ENCODE measurements at regions not wholly inside any gene's neighbourhood (a gene's known extent, or its start where the extent isn't known, plus 50 kb on each side); places are given as distances from the start of the nearest gene placed in this dataset.

DNA sequence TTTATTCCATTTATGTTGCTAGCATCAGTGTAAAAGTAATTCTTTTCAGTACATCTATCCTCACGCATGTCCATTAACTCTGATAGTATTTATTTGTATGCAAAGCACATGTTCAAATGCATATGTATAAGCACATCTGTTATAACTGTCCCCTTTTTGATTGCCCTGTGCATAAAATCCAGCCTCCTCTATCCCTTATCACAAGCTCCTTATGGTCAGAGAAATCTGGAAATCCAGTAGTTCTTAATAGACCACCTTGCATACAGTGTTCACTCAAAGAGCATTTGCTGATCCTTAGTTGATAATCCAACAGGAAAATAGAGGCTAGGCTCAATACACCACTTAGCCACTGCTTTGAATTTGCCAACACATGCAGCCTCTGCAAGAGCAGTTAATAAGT lies 443.5 kb downstream of the AASDHPPT start (continued):
- TF ChIP-seq, protein P1, sequence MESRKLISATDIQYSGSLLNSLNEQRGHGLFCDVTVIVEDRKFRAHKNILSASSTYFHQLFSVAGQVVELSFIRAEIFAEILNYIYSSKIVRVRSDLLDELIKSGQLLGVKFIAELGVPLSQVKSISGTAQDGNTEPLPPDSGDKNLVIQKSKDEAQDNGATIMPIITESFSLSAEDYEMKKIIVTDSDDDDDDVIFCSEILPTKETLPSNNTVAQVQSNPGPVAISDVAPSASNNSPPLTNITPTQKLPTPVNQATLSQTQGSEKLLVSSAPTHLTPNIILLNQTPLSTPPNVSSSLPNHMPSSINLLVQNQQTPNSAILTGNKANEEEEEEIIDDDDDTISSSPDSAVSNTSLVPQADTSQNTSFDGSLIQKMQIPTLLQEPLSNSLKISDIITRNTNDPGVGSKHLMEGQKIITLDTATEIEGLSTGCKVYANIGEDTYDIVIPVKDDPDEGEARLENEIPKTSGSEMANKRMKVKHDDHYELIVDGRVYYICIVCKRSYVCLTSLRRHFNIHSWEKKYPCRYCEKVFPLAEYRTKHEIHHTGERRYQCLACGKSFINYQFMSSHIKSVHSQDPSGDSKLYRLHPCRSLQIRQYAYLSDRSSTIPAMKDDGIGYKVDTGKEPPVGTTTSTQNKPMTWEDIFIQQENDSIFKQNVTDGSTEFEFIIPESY (IDR thresholded peaks at IDR 0.05; ENCODE audit: extremely low read depth, insufficient replicate concordance, low read length) = no peak
- TF ChIP-seq POLR2A (IDR thresholded peaks at IDR 0.05; ENCODE audit: borderline replicate concordance, extremely low read depth, insufficient read depth, insufficient read length) (no peak), POLR2AphosphoS5 (IDR thresholded peaks at IDR 0.05; ENCODE audit: low read depth, low read length) (no peak)

DNA sequence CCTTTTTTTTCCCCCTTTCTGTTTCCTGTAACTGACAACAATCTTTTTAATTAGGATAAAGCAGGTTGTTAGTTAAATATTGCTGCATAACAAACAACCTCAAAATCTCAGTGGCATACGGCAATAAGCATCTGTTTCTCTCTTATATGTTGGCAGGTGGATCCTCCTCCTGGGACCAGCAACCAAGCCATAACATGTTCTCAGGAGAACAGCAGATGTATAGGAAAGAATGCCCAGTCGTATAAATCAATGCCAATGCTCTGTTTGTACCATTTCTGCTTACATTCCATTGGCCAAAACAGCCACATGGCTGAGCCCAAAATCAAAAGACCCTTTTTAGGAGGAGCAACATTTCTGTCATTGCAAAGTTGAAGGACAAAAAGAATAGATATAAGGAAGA lies 445.7 kb downstream of the AASDHPPT start:
- no peak for DNase-seq (ENCODE audit: low read depth, low spot score)
- POLR2A ChIA-PET = no interaction called here
- Histone ChIP-seq H3K9me3 (ENCODE audit: control insufficient read depth in 1 of 2, insufficient read depth in 1 of 2, low read depth in 1 of 2, low read length in 2 of 2) (no peaks in the 10 kb centered on the region), H3K27me3 (ENCODE audit: insufficient read depth, low read length) (no peaks in the 10 kb centered on the region), H3K36me3 (ENCODE audit: control insufficient read depth in 1 of 2, insufficient read depth in 2 of 2, low read length in 2 of 2) (no peaks in the 10 kb centered on the region), H3K4me2 (ENCODE audit: low read length) (no peak overlapping the region), H3K4me1 (ENCODE audit: control insufficient read depth in 1 of 2, insufficient read depth in 2 of 2, low read length in 2 of 2) (no peaks in the 10 kb centered on the region), H3K4me3 (replicated peaks in 1 of 2; ENCODE audit: low read depth in 1 of 2, low read length in 2 of 2) (no peak overlapping the region), H3K27ac (ENCODE audit: low read depth, low read length) (no peak overlapping the region), H3K79me2 (ENCODE audit: insufficient read depth, low read length) (no peaks in the 10 kb centered on the region), H3K9ac (ENCODE audit: low read length) (no peak overlapping the region), H3K9me2 (ENCODE audit: insufficient read depth) (no peaks in the 10 kb centered on the region), H4K20me1 (ENCODE audit: insufficient read depth) (no peaks in the 10 kb centered on the region), H2AFZ (ENCODE audit: low read depth, low read length, poor library complexity, severe bottlenecking) (no peak overlapping the region)
- ATAC-seq = no peak
- CTCF ChIA-PET = no interaction called here
- TF ChIP-seq, protein P2, sequence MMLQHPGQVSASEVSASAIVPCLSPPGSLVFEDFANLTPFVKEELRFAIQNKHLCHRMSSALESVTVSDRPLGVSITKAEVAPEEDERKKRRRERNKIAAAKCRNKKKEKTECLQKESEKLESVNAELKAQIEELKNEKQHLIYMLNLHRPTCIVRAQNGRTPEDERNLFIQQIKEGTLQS (IDR thresholded peaks at IDR 0.05) = no peak
- TF ChIP-seq CBX3 (IDR thresholded peaks at IDR 0.05; ENCODE audit: low read depth) (no peak), EZH2phosphoT487 (IDR thresholded peaks at IDR 0.05; ENCODE audit: borderline replicate concordance) (no peak), ZFX (IDR thresholded peaks at IDR 0.05) (no peak), YY1 (IDR thresholded peaks at IDR 0.05; ENCODE audit: extremely low read depth, insufficient replicate concordance, low read depth, low read length) (no peak), ELF1 (IDR thresholded peaks at IDR 0.05; ENCODE audit: borderline replicate concordance, low read depth) (no peak), POLR2AphosphoS5 (IDR thresholded peaks at IDR 0.05; ENCODE audit: low read depth, low read length) (no peak), EZH2 (IDR thresholded peaks at IDR 0.05) (no peak), SP1 (IDR thresholded peaks at IDR 0.05; ENCODE audit: low read depth) (no peak), SIN3A (IDR thresholded peaks at IDR 0.05; ENCODE audit: low read depth) (no peak)
- TF ChIP-seq, protein P3, sequence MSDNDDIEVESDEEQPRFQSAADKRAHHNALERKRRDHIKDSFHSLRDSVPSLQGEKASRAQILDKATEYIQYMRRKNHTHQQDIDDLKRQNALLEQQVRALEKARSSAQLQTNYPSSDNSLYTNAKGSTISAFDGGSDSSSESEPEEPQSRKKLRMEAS (IDR thresholded peaks at IDR 0.05) = no peak
- TF ChIP-seq, protein P1 (IDR thresholded peaks at IDR 0.05; ENCODE audit: extremely low read depth, insufficient replicate concordance, low read length) = no peak
- RAD21 ChIA-PET (ENCODE audit: low non-redundant PET in 1 of 2, low total read pairs in 2 of 2, uncharacterized antibody in 2 of 2, unreplicated experiment in 2 of 2) = no interaction called here
- BruUV-seq (replicated peaks) = no TSS peak
- intact Hi-C loops (cut with micrococcal nuclease) = no loop called here
